ENCODE measurements at regions not wholly inside any gene's neighbourhood (a gene's known extent, or its start where the extent isn't known, plus 50 kb on each side); places are given as distances from the start of the nearest gene placed in this dataset.

DNA sequence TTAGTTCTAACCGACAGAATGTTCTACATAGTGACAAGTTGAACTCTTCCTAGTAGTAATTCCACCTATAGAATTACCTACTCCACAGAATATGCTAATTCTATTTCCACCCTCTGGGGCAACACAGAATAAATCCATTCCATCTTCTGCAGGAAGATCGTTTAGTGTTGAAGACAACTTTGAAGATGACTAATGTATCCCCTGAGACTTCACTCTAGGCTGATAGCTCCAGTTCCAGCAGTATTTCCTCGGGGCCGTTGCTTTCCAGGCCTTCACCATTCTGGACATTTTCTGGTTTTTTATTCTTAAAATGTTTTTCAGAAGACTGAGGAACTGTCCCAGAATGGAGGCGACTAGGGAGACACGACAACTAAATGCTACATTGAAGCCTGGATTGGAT lies 61.0 kb upstream of the CSF1 start:
- TF ChIP-seq ZNF274 (IDR thresholded peaks at IDR 0.05; ENCODE audit: low read depth, low read length) (no peak), YY1 (IDR thresholded peaks at IDR 0.05; ENCODE audit: insufficient read depth, insufficient read length) (no peak)
